ENCODE measurements at regions not wholly inside any gene's neighbourhood (a gene's known extent, or its start where the extent isn't known, plus 50 kb on each side); places are given as distances from the start of the nearest gene placed in this dataset.

DNA sequence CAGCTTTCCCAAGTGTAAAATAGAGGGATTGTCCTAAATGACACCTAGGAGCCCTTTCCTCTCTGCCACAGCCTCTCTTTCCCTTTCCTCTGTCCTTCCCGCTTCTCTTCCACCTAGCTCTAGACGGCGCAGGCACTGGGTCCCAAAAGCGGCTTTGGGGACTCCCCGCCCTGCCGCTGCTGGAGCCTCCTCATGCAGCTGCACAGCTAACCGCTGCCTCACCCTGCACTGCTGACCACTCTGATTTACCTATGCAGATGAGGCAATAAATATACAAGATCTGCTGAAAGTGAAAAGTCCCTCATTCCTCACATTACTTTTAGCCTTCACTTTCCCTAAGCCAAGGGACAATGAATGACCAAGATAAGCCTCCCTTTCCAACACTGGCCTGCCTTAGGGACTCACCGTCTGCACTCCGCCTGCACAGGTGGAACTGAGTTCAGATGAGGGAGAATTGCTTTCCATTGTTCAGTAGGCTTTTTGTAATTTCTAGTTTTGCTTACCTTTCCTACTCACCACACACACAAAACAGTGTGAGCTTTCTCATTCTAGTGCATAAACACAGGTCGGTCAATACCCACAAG is 197.5 kb upstream of the BCL6 start:
- H3K27me3 ChIP-seq (ENCODE audit: insufficient read depth, low read length): no peaks in the 10 kb centered on the region
- H3K36me3 ChIP-seq (ENCODE audit: insufficient read depth, low read length): no peaks in the 10 kb centered on the region
- H3K27ac ChIP-seq (ENCODE audit: low read depth, low read length): no peak overlapping the region
- H2AFZ ChIP-seq (ENCODE audit: low read length, unreplicated experiment): no peak overlapping the region
- H3K4me3 ChIP-seq (ENCODE audit: low read depth, low read length): no peak overlapping the region
- no peaks in the 10 kb centered on the region for H3K79me2 ChIP-seq (ENCODE audit: control insufficient read depth, insufficient read depth, low read length, unreplicated experiment)
- peaks cover 12% of the 10 kb centered on the region for H3K4me1 ChIP-seq (ENCODE audit: control insufficient read depth, insufficient read depth, low read length, unreplicated experiment)

DNA sequence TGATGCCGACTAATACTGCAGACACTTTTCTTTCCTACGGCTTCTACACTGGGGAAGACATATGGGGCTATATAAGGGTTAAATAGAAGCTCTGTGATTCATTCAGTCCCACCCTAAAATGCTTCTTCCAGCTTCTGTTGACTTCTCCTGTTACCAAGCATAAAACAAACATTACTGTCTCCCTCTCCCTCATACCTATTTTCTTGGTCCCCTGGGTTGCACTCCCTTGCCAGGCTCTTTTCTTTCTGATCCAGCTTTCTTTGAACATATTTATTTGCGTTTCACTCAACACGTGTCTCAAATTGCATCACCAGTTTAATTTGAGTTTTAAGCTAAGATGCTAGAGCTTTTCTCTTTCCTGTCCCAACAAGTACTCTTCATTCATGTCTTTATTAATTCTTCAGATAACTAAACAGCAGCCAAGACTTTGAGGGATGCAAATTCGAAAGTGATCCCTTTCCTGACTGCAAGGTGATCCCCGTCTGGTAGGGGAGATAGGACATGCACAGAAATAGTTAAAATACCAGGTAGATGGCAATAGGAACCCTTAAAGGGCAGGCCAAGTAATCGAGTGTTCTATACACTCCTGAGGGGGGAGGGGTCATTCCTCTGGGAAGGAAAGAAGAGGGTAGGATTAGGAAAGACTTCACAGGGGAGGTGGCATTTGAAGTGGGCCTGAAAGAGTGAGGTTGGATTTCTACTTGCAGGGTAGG is 198.6 kb upstream of the BCL6 start:
- Histone ChIP-seq H3K27ac (ENCODE audit: low read depth, low read length) (no peak overlapping the region), H2AFZ (ENCODE audit: low read length, unreplicated experiment) (no peak overlapping the region), H3K36me3 (ENCODE audit: insufficient read depth, low read length) (no peaks in the 10 kb centered on the region), H3K27me3 (ENCODE audit: insufficient read depth, low read length) (no peaks in the 10 kb centered on the region), H3K79me2 (ENCODE audit: control insufficient read depth, insufficient read depth, low read length, unreplicated experiment) (no peaks in the 10 kb centered on the region), H3K4me1 (ENCODE audit: control insufficient read depth, insufficient read depth, low read length, unreplicated experiment) (peaks cover 12% of the 10 kb centered on the region), H3K4me3 (ENCODE audit: low read depth, low read length) (no peak overlapping the region)

DNA sequence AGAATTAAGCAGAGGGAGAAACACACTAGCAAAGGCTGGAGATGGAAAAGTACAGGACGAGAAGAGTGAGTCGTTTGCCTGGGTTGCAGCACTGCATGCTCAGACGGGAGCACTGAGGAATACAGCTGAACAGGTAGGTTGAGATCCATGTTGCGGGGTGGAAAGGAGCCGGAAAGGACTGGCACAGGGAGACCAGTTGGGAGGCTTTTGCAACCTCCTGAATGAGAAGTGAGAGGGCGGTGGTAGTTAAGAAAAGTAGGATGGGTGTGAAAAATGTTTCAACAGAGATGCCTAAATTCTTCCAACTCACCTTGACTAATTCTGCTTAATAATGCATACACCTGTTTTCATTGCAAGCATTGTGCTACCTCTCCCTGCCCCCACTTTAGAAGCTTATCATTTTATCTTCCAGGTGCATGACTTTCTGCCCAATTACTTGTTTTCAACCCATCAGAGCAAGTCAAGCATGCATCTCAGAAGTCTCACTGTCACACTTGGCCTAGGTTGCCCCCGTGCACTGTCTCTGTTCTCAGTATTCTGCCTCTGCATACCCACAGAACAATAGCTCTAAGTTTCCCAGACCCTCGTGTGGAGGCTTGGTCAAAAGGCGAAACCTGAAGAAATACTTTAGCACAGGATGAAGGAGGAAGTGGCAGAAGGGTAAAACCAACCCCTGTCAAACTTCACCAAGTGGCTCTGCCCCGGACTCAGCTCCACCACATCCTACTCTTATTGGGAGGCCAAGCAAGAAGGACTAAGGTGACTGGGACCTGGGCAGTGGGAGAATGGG is 199.3 kb upstream of the BCL6 start:
- Histone ChIP-seq H3K4me1 (ENCODE audit: control insufficient read depth, insufficient read depth, low read length, unreplicated experiment) (peaks cover 12% of the 10 kb centered on the region), H3K27ac (ENCODE audit: low read depth, low read length) (no peak overlapping the region), H3K79me2 (ENCODE audit: control insufficient read depth, insufficient read depth, low read length, unreplicated experiment) (no peaks in the 10 kb centered on the region), H3K27me3 (ENCODE audit: insufficient read depth, low read length) (no peaks in the 10 kb centered on the region), H3K4me3 (ENCODE audit: low read depth, low read length) (no peak overlapping the region), H2AFZ (ENCODE audit: low read length, unreplicated experiment) (no peak overlapping the region), H3K36me3 (ENCODE audit: insufficient read depth, low read length) (no peaks in the 10 kb centered on the region)

DNA sequence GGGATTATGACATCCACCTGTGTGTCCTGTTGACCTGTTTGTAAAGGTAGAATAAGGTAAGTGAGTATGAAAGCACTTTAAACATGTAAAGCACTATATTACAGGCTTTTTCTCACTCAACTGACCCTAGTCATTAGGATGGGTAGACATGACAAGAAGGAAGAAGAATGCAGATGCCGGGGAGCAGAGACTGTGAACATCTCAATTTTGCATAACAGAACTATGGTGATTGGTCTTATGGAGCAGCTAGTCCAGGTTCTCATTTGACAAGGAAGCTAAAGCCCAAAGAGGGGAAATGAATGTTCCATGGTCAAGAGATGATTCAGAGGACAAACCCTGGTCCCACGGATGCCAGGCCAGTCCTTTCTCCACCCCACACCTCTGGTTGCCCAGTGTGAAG is 200.1 kb upstream of the BCL6 start:
- no peaks in the 10 kb centered on the region for H3K79me2 ChIP-seq (ENCODE audit: control insufficient read depth, insufficient read depth, low read length, unreplicated experiment)
- peaks cover 12% of the 10 kb centered on the region for H3K4me1 ChIP-seq (ENCODE audit: control insufficient read depth, insufficient read depth, low read length, unreplicated experiment)
- no peak overlapping the region for H3K27ac ChIP-seq (ENCODE audit: low read depth, low read length)
- H3K27me3 ChIP-seq (ENCODE audit: insufficient read depth, low read length): no peaks in the 10 kb centered on the region
- H2AFZ ChIP-seq (ENCODE audit: low read length, unreplicated experiment): no peak overlapping the region
- H3K36me3 ChIP-seq (ENCODE audit: insufficient read depth, low read length): no peaks in the 10 kb centered on the region
- H3K4me3 ChIP-seq (ENCODE audit: low read depth, low read length): no peak overlapping the region

DNA sequence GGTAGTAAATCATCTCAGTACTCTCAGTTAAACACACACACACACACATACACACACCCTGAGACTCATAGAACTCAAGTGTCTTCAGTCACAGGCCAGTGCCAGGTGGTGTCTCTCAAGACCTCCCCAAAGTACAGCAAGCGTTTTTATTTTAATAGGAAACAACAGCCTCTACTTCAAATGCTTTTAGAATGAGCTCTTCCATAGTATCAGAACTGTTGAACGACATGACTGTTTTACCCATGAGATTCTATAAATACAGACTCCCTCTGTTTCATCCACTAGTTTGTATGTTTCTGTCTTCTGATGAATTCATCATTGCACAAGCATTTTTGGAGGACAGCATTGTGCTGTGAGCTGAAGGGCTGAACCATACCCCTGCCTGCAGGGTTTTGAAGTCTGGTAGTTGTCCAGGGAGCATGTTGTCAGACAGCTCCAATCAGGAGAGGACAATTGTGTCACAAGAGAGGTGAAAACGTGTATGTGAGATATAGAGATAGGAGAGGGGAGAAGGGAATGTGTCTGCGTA is 201.0 kb upstream of the BCL6 start:
- Histone ChIP-seq H3K4me1 (ENCODE audit: control insufficient read depth, insufficient read depth, low read length, unreplicated experiment) (peaks cover 12% of the 10 kb centered on the region), H3K27me3 (ENCODE audit: insufficient read depth, low read length) (no peaks in the 10 kb centered on the region), H3K27ac (ENCODE audit: low read depth, low read length) (no peak overlapping the region), H3K79me2 (ENCODE audit: control insufficient read depth, insufficient read depth, low read length, unreplicated experiment) (no peaks in the 10 kb centered on the region), H3K36me3 (ENCODE audit: insufficient read depth, low read length) (no peaks in the 10 kb centered on the region), H2AFZ (ENCODE audit: low read length, unreplicated experiment) (no peak overlapping the region), H3K4me3 (ENCODE audit: low read depth, low read length) (no peak overlapping the region)

DNA sequence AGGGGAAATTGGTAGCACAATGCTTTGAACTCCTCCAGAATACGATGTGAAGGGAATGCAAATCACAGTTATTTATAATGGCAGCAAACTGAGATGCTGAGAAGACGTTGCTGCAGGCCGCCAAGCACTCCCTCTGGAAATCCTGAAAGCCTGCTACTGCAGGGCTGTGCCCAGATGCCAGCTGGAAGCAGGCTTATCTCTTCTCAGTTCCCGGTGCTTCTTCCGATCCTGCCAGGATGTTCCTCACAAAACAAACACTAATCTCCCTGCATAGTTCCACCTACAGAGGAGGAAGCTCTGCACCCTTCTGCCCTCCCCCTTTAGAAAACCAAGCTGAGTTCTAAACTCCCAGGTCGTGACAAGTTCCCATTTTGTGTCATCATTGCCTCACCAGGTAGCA is 201.7 kb upstream of the BCL6 start:
- Histone ChIP-seq H3K4me1 (ENCODE audit: control insufficient read depth, insufficient read depth, low read length, unreplicated experiment) (peaks cover 12% of the 10 kb centered on the region), H3K27ac (ENCODE audit: low read depth, low read length) (no peak overlapping the region), H3K36me3 (ENCODE audit: insufficient read depth, low read length) (no peaks in the 10 kb centered on the region), H3K79me2 (ENCODE audit: control insufficient read depth, insufficient read depth, low read length, unreplicated experiment) (no peaks in the 10 kb centered on the region), H2AFZ (ENCODE audit: low read length, unreplicated experiment) (no peak overlapping the region), H3K4me3 (ENCODE audit: low read depth, low read length) (no peak overlapping the region), H3K27me3 (ENCODE audit: insufficient read depth, low read length) (no peaks in the 10 kb centered on the region)

DNA sequence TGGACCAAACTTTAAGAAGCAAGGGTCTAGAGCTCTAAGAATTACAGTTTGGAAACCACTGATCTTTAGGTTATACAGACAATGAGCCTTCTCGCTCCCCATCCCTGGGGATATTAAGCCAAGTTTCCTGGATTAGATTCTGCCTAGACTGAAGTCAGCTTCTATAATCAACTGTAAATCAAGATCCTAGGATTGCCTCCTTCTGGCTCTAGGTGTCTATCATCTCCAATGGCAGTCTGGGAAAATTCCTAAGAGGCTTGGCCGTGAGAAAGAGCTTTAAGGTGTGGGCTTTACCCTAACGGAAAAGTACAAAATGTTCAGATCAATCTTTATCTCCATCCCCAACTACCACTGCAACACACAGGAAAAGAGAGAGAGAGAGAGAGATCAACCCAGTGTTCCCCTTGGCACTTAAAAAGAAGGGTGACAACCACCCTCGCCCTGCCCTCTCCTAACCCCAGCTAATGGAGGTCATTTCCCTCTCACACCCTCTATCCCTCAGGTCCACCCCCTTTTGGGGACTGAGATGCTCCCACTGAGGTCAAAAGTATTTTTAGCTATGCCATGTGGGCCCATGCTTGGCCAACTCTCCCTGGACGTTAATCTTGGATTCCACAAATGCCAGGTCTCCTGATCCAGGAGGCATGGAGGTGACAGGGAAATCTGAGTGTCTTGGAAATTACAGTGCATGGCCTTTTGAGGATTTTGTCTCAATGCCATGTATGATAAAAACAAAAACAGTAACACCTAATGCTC is 202.8 kb upstream of the BCL6 start:
- Histone ChIP-seq H2AFZ (ENCODE audit: low read length, unreplicated experiment) (no peak overlapping the region), H3K4me3 (ENCODE audit: low read depth, low read length) (no peak overlapping the region), H3K36me3 (ENCODE audit: insufficient read depth, low read length) (no peaks in the 10 kb centered on the region), H3K4me1 (ENCODE audit: control insufficient read depth, insufficient read depth, low read length, unreplicated experiment) (peaks cover 12% of the 10 kb centered on the region), H3K79me2 (ENCODE audit: control insufficient read depth, insufficient read depth, low read length, unreplicated experiment) (no peaks in the 10 kb centered on the region), H3K27ac (ENCODE audit: low read depth, low read length) (no peak overlapping the region), H3K27me3 (ENCODE audit: insufficient read depth, low read length) (no peaks in the 10 kb centered on the region)

DNA sequence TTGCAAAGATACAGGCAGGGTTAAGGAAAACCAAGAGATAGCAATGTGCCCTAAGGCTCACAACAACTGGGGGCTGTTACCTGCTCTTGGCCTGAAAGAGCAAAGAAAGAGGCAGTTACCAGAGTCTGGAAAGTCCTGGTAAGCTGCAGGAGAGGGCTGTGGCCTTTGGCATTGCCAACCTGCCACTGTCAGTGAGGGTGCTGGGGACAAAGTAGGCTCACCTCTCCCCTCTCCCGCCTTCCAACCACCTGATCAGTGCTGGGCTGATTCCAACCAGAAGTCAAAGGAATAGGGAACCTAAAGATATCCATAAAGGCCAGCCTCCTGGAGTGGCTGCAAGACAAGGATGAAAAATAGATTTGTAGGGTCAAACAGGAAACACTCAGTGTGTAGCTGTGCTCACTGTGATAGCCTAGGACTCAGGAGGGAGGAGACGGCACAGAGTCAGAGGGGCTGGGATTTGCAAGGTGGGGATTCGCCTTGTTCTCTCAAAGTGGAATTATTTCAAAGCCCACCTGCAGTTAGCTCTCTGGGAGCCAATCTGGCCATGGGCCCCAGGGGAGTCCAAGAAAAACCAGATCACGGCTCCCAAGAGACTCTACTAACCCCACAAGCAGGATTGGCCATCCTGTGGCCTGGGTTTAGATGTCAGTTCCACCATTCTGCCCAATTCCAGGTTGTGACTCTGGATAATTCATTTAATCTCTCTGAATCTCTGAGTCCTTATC is 204.0 kb upstream of the BCL6 start:
- no peak overlapping the region for H3K27ac ChIP-seq (ENCODE audit: low read depth, low read length)
- no peak overlapping the region for H2AFZ ChIP-seq (ENCODE audit: low read length, unreplicated experiment)
- H3K4me3 ChIP-seq (ENCODE audit: low read depth, low read length): no peak overlapping the region
- no peaks in the 10 kb centered on the region for H3K27me3 ChIP-seq (ENCODE audit: insufficient read depth, low read length)
- peaks cover 6% of the 10 kb centered on the region for H3K4me1 ChIP-seq (ENCODE audit: control insufficient read depth, insufficient read depth, low read length, unreplicated experiment)
- no peaks in the 10 kb centered on the region for H3K79me2 ChIP-seq (ENCODE audit: control insufficient read depth, insufficient read depth, low read length, unreplicated experiment)
- H3K36me3 ChIP-seq (ENCODE audit: insufficient read depth, low read length): no peaks in the 10 kb centered on the region

DNA sequence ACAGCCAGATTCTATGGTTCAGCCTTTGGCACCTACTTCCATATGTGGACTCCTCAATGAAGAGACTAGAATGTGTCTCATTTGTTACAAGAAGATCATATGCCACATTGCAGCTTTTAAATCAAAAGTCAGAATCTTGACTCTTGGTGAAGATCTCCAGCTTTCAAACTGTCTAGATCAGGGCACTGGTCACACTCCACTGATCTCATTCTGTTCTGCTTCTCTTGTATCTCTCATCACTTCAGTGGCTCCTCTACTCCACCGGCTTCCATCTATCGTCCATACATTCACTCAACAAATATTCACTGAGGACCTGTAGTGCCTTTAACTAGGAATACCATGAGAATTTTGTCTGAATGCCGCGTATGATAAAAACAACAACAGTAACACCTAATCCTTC is 203.3 kb upstream of the LPP start:
- Histone ChIP-seq H3K79me2 (ENCODE audit: control insufficient read depth, insufficient read depth, low read length, unreplicated experiment) (no peaks in the 10 kb centered on the region), H3K4me3 (ENCODE audit: low read depth, low read length) (no peak overlapping the region), H2AFZ (ENCODE audit: low read length, unreplicated experiment) (no peak overlapping the region), H3K27ac (ENCODE audit: low read depth, low read length) (no peak overlapping the region), H3K36me3 (ENCODE audit: insufficient read depth, low read length) (no peaks in the 10 kb centered on the region), H3K27me3 (ENCODE audit: insufficient read depth, low read length) (no peaks in the 10 kb centered on the region), H3K4me1 (ENCODE audit: control insufficient read depth, insufficient read depth, low read length, unreplicated experiment) (peaks cover 19% of the 10 kb centered on the region)
